Mammary epithelial cell (primary cell): ENCODE measurements at regions not wholly inside any gene's neighbourhood (a gene's known extent, or its start where the extent isn't known, plus 50 kb on each side); places are given as distances from the start of the nearest gene placed in this dataset.

Experiments
- EZH2 ChIP-seq: IDR thresholded peaks from 2 replicates; pipeline ENCODE4 v1.6.1; 2012; ENCODE audit warnings: low read length, inconsistent platforms, borderline replicate concordance
- TF ChIP-seq, protein P1 (sequence below), 2 donors: IDR thresholded peaks in 1 of 2; conservative IDR thresholded peaks in 1 of 2; 2 replicates each; pipeline ENCODE4 v1.5.1; 2011 to 2012; ENCODE audit warnings: inconsistent platforms in 2 of 2, low read length in 2 of 2, mild to moderate bottlenecking in 2 of 2, control low read depth in 1 of 2, low read depth in 1 of 2; ENCODE audit not compliant: insufficient read depth in 1 of 2; ENCODE audit errors: extremely low read depth in 1 of 2

DNA sequence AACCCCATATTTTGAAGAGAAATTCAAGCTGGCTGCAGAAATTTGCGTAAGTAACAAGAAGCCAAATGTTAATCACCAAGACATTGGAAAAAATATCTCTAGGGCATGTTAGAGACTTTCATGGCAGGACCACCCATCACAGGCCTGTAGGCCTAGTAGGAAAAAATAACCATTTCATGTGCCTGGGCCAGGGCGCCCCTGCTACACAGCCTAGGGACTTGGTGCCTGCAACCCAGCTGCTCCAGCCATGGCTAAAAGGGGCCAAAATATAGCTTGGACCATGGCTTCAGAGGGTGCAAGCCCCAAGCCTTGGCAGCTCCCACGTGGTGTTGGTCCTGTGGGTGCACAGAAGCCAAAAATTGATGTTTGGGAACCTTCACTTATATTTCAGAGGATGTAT lies 167.7 kb upstream of the NMUR2 start:
- TF ChIP-seq, protein P1, sequence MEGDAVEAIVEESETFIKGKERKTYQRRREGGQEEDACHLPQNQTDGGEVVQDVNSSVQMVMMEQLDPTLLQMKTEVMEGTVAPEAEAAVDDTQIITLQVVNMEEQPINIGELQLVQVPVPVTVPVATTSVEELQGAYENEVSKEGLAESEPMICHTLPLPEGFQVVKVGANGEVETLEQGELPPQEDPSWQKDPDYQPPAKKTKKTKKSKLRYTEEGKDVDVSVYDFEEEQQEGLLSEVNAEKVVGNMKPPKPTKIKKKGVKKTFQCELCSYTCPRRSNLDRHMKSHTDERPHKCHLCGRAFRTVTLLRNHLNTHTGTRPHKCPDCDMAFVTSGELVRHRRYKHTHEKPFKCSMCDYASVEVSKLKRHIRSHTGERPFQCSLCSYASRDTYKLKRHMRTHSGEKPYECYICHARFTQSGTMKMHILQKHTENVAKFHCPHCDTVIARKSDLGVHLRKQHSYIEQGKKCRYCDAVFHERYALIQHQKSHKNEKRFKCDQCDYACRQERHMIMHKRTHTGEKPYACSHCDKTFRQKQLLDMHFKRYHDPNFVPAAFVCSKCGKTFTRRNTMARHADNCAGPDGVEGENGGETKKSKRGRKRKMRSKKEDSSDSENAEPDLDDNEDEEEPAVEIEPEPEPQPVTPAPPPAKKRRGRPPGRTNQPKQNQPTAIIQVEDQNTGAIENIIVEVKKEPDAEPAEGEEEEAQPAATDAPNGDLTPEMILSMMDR (conservative IDR thresholded peaks at IDR 0.05 in 1 of 2, IDR thresholded peaks at IDR 0.05 in 1 of 2; ENCODE audit: extremely low read depth in 1 of 2, insufficient read depth in 1 of 2, low read depth in 1 of 2, low read length in 2 of 2), result no peak
- no peak for TF ChIP-seq EZH2
